Activated T-cell treated with anti-CD3 and anti-CD28 coated beads, Interleukin-2, amount 50 U/mL, for 72 hours (primary cell): ENCODE measurements at regions not wholly inside any gene's neighbourhood (a gene's known extent, or its start where the extent isn't known, plus 50 kb on each side); places are given as distances from the start of the nearest gene placed in this dataset.
"Not testable (repeated sequence)": the region's sequence is repeated elsewhere in the genome, so short reads cannot be mapped to it uniquely, and the experiment has no call there.

Experiments
- ATAC-seq, 2 donors: fragments of 150-1000 bp; cut with Tn5 transposase; replicated peaks in 1 of 2; 2 replicates each; pipeline ENCODE4 v1.10.0; 2021; ENCODE audit warnings: moderate library complexity in 2 of 2, mild to moderate bottlenecking in 1 of 2
- DNase-seq, 2 donors: peaks; one replicate each; pipeline ENCODE4 v3.0.0; 2021 to 2022; ENCODE audit warnings: mixed read lengths in 1 of 2
- H3K27ac Mint-ChIP-seq: one replicate; pipeline ENCODE4 v1.8.0; 2022; ENCODE audit warnings: mild to moderate bottlenecking, moderate library complexity, mixed read lengths
- H3K27me3 Mint-ChIP-seq: one replicate; pipeline ENCODE4 v1.8.0; 2022; ENCODE audit warnings: low read depth, mixed read lengths
- H3K36me3 Mint-ChIP-seq, 2 donors: one replicate each; pipeline ENCODE4 v1.8.0; 2022; ENCODE audit warnings: mixed read lengths in 2 of 2, mild to moderate bottlenecking in 1 of 2; ENCODE audit not compliant: insufficient read depth in 2 of 2
- H3K4me1 Mint-ChIP-seq: one replicate; pipeline ENCODE4 v1.8.0; 2022; ENCODE audit warnings: low read depth, mixed read lengths
- H3K4me3 Mint-ChIP-seq, 2 donors: one replicate each; pipeline ENCODE4 v1.8.0; 2022; ENCODE audit warnings: mild to moderate bottlenecking in 2 of 2, mixed read lengths in 2 of 2, moderate library complexity in 2 of 2
- H3K9me3 Mint-ChIP-seq, 2 donors: one replicate each; pipeline ENCODE4 v1.8.0; 2022; ENCODE audit warnings: mixed read lengths in 2 of 2

- no peaks in the 10 kb centered on the region for H3K4me1 Mint-ChIP-seq
- ATAC-seq = no peak
- H3K9me3 Mint-ChIP-seq = no peaks in the 10 kb centered on the region
- H3K4me3 Mint-ChIP-seq = no peak overlapping the region
- H3K27me3 Mint-ChIP-seq = peaks cover 15% of the 10 kb centered on the region
- no peaks in the 10 kb centered on the region for H3K36me3 Mint-ChIP-seq
- no peak overlapping the region for H3K27ac Mint-ChIP-seq
- DNase-seq = no peak
These were observed 211.7 kb upstream of the IRS2 start for GRCh38 chr13:109998037-109998436.

- peaks cover 15% of the 10 kb centered on the region for H3K27me3 Mint-ChIP-seq
- H3K4me1 Mint-ChIP-seq, H3K36me3 Mint-ChIP-seq, H3K27ac Mint-ChIP-seq, ATAC-seq, H3K4me3 Mint-ChIP-seq, DNase-seq, H3K9me3 Mint-ChIP-seq: not testable (repeated sequence)
These were observed 210.7 kb upstream of the IRS2 start for GRCh38 chr13:109997056-109997595.

- H3K9me3 Mint-ChIP-seq = no peaks in the 10 kb centered on the region
- ATAC-seq = no peak
- DNase-seq = no peak
- H3K36me3 Mint-ChIP-seq = no peaks in the 10 kb centered on the region
- H3K27ac Mint-ChIP-seq = no peak overlapping the region
- H3K4me1 Mint-ChIP-seq = no peaks in the 10 kb centered on the region
- H3K4me3 Mint-ChIP-seq = no peak overlapping the region
- peaks cover 15% of the 10 kb centered on the region for H3K27me3 Mint-ChIP-seq
These were observed 210.1 kb upstream of the IRS2 start for GRCh38 chr13:109996404-109996960.

GRCh38 chr13:109995578-109995977 is 209.2 kb upstream of the IRS2 start:
- H3K27ac Mint-ChIP-seq = no peak overlapping the region
- peaks cover 0 to 2% of the 10 kb centered on the region in 2 donors for H3K9me3 Mint-ChIP-seq
- H3K4me3 Mint-ChIP-seq = no peak overlapping the region
- DNase-seq (no peak), ATAC-seq (no peak)
- H3K27me3 Mint-ChIP-seq = peaks cover 15% of the 10 kb centered on the region
- no peaks in the 10 kb centered on the region for H3K4me1 Mint-ChIP-seq
- no peaks in the 10 kb centered on the region for H3K36me3 Mint-ChIP-seq

- ATAC-seq (no peak), DNase-seq (no peak)
- Mint-ChIP-seq H3K27me3 (no peaks in the 10 kb centered on the region), H3K9me3 (peaks cover 0 to 3% of the 10 kb centered on the region in 2 donors), H3K27ac (no peak overlapping the region), H3K36me3 (no peaks in the 10 kb centered on the region), H3K4me1 (no peaks in the 10 kb centered on the region), H3K4me3 (no peak overlapping the region)
These were observed 203.9 kb upstream of the IRS2 start for GRCh38 chr13:109990296-109990695.

GRCh38 chr13:109989686-109990085 is 203.3 kb upstream of the IRS2 start:
- DNase-seq (no peak), ATAC-seq (no peak)
- peaks cover 0 to 3% of the 10 kb centered on the region in 2 donors for H3K9me3 Mint-ChIP-seq
- H3K36me3 Mint-ChIP-seq = no peaks in the 10 kb centered on the region
- H3K27ac Mint-ChIP-seq = no peak overlapping the region
- no peaks in the 10 kb centered on the region for H3K4me1 Mint-ChIP-seq
- H3K27me3 Mint-ChIP-seq = no peaks in the 10 kb centered on the region
- H3K4me3 Mint-ChIP-seq = no peak overlapping the region

- H3K4me1 Mint-ChIP-seq = no peaks in the 10 kb centered on the region
- ATAC-seq (no peak), DNase-seq (no peak)
- H3K27ac Mint-ChIP-seq = no peak overlapping the region
- H3K27me3 Mint-ChIP-seq = no peaks in the 10 kb centered on the region
- H3K36me3 Mint-ChIP-seq = no peaks in the 10 kb centered on the region
- H3K4me3 Mint-ChIP-seq = no peak overlapping the region
- peaks cover 0 to 3% of the 10 kb centered on the region in 2 donors for H3K9me3 Mint-ChIP-seq
These were observed 202.8 kb upstream of the IRS2 start for GRCh38 chr13:109989155-109989554.

- DNase-seq = no peak
- Mint-ChIP-seq H3K9me3 (peaks cover 0 to 3% of the 10 kb centered on the region in 2 donors), H3K27me3 (no peaks in the 10 kb centered on the region), H3K4me3 (no peak overlapping the region), H3K27ac (no peak overlapping the region), H3K36me3 (no peaks in the 10 kb centered on the region), H3K4me1 (no peaks in the 10 kb centered on the region)
- ATAC-seq = no peak
These were observed 200.5 kb upstream of the IRS2 start for GRCh38 chr13:109986851-109987250.

GRCh38 chr13:109985871-109986450 is 199.6 kb upstream of the IRS2 start:
- Mint-ChIP-seq H3K36me3 (no peaks in the 10 kb centered on the region), H3K4me1 (no peaks in the 10 kb centered on the region), H3K27ac (no peak overlapping the region), H3K9me3 (peaks cover 0 to 2% of the 10 kb centered on the region in 2 donors), H3K4me3 (no peak overlapping the region), H3K27me3 (no peaks in the 10 kb centered on the region)
- DNase-seq (no peak), ATAC-seq (no peak)

- Mint-ChIP-seq H3K4me1 (no peaks in the 10 kb centered on the region), H3K36me3 (no peaks in the 10 kb centered on the region), H3K4me3 (no peak overlapping the region), H3K27me3 (no peaks in the 10 kb centered on the region), H3K27ac (no peak overlapping the region), H3K9me3 (no peaks in the 10 kb centered on the region)
- ATAC-seq = no peak
- no peak for DNase-seq
These were observed 197.1 kb upstream of the IRS2 start for GRCh38 chr13:109983447-109983846.

GRCh38 chr13:109981000-109981399 is 194.6 kb upstream of the IRS2 start:
- Mint-ChIP-seq H3K36me3 (no peaks in the 10 kb centered on the region), H3K27me3 (no peaks in the 10 kb centered on the region), H3K4me1 (no peaks in the 10 kb centered on the region), H3K27ac (no peak overlapping the region), H3K4me3 (no peak overlapping the region), H3K9me3 (no peaks in the 10 kb centered on the region)
- DNase-seq (no peak), ATAC-seq (no peak)

GRCh38 chr13:109979676-109980075 is 193.3 kb upstream of the IRS2 start:
- H3K27ac Mint-ChIP-seq, H3K9me3 Mint-ChIP-seq, H3K4me3 Mint-ChIP-seq, DNase-seq, ATAC-seq, H3K36me3 Mint-ChIP-seq, H3K4me1 Mint-ChIP-seq, H3K27me3 Mint-ChIP-seq: not testable (repeated sequence)

- no peak overlapping the region for H3K27ac Mint-ChIP-seq
- H3K27me3 Mint-ChIP-seq = no peaks in the 10 kb centered on the region
- ATAC-seq (no peak), DNase-seq (no peak)
- no peaks in the 10 kb centered on the region for H3K9me3 Mint-ChIP-seq
- H3K4me1 Mint-ChIP-seq = no peaks in the 10 kb centered on the region
- H3K36me3 Mint-ChIP-seq = no peaks in the 10 kb centered on the region
- H3K4me3 Mint-ChIP-seq = no peak overlapping the region
These were observed 192.8 kb upstream of the IRS2 start for GRCh38 chr13:109979228-109979627.
